ENCODE measurements at regions not wholly inside any gene's neighbourhood (a gene's known extent, or its start where the extent isn't known, plus 50 kb on each side); places are given as distances from the start of the nearest gene placed in this dataset.

DNA sequence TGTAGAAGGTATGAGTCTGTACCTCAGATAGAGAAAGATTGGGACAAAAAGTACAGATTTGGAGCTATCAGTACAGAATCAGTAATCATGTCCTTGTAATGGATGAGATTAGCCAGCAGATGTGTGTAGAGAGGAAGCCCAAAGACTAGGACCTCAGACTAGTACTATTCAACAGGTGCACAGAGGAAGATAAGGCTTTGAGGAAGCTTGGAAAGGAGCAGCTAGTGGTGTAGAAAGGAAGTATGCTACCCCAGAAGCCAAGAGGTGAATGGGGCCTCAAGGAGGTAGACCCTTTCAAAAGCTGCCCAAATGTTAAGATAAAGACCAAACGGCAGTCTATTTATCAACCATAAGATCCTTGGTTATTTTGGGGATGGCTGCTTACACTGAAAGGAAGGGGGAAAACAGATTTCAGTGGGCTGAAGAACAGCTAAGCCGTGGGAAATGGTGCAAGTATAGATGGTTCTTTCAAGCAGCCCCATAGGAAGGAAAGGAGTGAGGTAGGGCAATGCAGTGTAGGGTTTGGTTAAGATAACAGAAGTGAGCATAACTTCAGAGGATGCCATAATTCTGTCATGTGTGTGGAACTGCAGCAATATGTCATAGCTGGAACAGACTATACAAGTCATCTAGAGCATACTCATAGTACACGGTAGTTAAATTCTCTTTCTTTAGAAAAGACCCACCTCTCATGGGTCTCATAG is 221.7 kb downstream of the HHIPL2 start:
- no peak overlapping the region for H3K27ac ChIP-seq
- no peak for DNase-seq (ENCODE audit: low spot score)
- H3K4me3 ChIP-seq: no peak overlapping the region
- TF ChIP-seq, protein P1, sequence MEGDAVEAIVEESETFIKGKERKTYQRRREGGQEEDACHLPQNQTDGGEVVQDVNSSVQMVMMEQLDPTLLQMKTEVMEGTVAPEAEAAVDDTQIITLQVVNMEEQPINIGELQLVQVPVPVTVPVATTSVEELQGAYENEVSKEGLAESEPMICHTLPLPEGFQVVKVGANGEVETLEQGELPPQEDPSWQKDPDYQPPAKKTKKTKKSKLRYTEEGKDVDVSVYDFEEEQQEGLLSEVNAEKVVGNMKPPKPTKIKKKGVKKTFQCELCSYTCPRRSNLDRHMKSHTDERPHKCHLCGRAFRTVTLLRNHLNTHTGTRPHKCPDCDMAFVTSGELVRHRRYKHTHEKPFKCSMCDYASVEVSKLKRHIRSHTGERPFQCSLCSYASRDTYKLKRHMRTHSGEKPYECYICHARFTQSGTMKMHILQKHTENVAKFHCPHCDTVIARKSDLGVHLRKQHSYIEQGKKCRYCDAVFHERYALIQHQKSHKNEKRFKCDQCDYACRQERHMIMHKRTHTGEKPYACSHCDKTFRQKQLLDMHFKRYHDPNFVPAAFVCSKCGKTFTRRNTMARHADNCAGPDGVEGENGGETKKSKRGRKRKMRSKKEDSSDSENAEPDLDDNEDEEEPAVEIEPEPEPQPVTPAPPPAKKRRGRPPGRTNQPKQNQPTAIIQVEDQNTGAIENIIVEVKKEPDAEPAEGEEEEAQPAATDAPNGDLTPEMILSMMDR (IDR thresholded peaks at IDR 0.05): no peak

DNA sequence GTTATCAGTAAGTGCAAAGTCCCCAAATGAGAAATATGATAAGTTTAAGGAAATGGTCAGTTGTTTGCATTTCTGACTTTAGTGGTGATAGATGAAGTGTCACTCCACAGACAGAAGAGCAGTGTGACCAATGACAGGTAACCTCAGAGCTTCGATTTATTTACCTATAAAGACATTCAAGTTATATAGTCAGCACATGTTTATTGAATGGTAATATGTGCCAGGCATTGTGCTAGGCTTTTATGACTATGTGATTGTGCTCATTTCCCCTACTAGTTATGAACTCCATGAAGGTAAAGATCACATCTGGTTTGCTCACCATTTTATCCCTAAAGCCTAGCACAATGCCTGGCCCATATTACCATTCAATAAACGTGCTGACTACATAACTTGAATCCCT is 222.4 kb downstream of the HHIPL2 start:
- TF ChIP-seq, protein P1 (IDR thresholded peaks at IDR 0.05): no peak
- no peak for DNase-seq (ENCODE audit: low spot score)
- Histone ChIP-seq H3K4me3 (no peak overlapping the region), H3K27ac (no peak overlapping the region)

DNA sequence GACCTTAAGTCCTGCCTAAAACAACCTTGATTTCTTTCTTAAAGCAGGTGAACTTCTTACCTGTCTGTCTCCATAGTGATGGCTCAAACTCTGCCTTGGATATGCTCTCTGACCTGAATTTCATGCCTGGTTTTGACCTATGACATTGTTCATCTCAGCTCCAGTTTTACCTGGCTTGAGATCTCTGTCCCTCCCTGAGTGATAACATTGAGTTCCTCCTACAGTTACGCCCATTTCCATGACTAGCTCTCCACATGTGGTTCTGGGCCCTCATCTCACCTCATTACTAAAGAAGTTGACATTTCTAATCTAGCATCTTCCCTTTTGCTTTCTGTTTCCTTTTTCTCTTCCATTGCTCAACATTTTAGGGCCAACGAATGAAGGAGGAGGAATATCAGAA is 233.1 kb downstream of the HHIPL2 start:
- no peak overlapping the region for H3K27ac ChIP-seq
- TF ChIP-seq, protein P1 (IDR thresholded peaks at IDR 0.05): no peak
- DNase-seq (ENCODE audit: low spot score): no peak
- H3K4me3 ChIP-seq: no peak overlapping the region

DNA sequence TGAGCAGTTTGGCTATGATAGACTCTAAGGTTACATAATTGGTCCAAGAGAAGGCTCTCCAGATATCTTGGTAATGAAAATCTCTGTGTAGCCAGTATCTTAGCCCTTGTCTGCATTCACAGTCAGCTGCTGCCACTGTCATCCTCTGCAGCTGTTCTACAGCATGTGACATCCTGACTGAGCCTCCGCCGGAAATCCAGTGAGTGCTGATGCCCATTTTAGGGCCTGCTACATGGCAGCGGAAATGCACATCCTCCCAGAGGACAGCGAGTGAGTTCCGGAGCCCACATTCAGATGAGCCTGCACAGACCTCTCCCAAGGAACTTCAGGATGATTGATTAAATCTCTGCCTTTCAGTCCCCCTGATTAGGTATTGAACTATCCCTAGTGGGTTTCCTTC is 237.1 kb downstream of the HHIPL2 start:
- no peak for DNase-seq (ENCODE audit: low spot score)
- Histone ChIP-seq H3K27ac (no peak overlapping the region), H3K4me3 (no peak overlapping the region)
- TF ChIP-seq, protein P1 (IDR thresholded peaks at IDR 0.05): no peak

DNA sequence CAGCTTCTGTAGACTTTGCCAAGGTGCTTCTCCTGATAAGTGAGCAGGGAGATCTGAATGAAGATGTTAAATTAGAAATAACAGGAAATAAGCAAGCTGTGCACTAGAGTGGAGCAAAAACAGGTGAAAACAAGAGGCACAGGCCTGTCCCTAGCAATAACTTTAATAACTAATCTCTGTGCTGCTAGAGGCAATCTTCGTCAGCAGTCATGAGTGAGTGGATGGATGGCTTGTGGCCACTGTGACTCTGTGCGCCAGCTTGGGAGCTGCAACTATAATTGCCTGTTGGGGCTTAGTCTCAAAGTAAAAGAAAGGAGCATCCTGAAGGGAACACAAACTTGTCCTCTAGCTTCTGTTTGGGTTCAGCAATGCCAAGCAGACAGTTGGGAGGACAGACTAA is 240.3 kb downstream of the HHIPL2 start:
- H3K27ac ChIP-seq: no peak overlapping the region
- no peak overlapping the region for H3K4me3 ChIP-seq
- TF ChIP-seq, protein P1 (IDR thresholded peaks at IDR 0.05): no peak
- no peak for DNase-seq (ENCODE audit: low spot score)

DNA sequence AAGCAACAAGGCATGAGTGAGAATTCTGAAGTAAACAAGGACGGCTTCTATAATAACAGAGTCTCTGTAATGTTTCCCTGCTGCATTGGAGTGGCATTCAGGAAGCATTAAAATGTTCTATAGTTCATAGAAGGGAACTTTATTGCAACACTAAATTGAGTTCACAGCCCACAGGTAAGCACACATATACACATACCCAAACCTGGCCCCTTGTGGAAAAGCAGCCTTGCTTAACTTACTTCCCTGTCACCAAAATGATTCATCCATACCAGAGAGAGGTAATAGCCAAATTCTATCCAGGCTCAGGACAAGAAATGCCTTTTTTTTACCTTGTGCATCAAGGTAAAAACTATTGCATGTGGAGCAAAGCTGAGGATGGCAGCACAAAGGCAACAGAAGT is 241.4 kb downstream of the HHIPL2 start:
- no peak for DNase-seq (ENCODE audit: low spot score)
- H3K4me3 ChIP-seq: no peak overlapping the region
- TF ChIP-seq, protein P1 (IDR thresholded peaks at IDR 0.05): no peak
- H3K27ac ChIP-seq: no peak overlapping the region

DNA sequence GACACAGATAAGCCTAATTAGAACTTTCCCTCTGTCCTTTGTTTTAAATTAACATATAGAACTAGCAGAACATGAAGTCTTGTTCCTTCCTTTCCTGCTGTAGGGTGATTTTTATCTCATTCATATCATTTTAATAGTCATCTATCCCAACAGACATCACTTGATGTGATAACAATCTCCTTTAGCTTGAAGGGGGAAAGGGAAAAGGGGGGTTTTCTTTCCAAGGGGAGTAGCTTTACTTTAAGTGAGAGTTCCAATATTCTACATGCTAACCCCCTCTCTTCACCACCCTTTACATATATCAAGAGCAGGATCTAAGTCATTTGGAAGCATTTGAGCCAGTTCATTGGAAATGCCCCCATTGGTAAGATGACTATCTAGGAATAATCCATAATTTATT is 241.9 kb downstream of the HHIPL2 start:
- TF ChIP-seq, protein P1 (IDR thresholded peaks at IDR 0.05): no peak
- no peak overlapping the region for H3K27ac ChIP-seq
- no peak for DNase-seq (ENCODE audit: low spot score)
- no peak overlapping the region for H3K4me3 ChIP-seq

Measured in coronary artery (tissue), 2 donors.